ENCODE measurements at regions not wholly inside any gene's neighbourhood (a gene's known extent, or its start where the extent isn't known, plus 50 kb on each side); places are given as distances from the start of the nearest gene placed in this dataset.

DNA sequence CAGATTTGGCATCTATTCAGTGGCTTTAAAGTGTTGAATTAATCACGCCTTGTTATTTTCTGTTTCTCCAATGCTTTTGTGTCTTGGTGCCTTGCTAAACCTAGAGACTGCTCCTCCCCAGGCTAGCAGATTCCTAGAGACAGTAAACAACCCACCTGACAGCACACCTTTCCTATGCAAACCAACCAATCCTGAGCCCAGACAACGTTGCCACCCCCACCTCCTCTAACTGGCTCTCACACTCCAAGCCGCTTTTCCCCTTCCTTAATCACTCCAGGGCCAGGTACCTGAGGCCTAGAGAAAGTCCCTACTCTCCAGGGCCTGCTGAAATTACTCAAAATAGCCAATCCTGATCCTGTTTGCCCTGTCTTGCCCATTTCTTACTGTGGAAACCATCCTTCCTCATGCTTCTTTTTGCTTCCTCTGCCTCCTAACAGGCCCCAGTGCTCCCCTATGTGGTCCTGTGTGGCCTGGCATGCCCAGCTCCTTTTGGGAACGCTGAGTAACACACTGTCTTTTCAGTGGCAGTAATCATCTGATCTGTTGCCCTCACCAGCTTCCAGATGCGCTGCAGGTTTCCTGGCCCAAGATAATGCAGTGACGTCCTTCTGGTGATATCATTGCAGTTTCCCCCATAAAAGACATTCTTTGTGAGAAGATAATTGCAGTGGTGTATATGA lies 53.4 kb downstream of the GAS1 start:
- Mint-ChIP-seq H3K4me3 (no peak overlapping the region), H3K4me1 (no peaks in the 10 kb centered on the region), H3K9me3 (no peaks in the 10 kb centered on the region), H3K27me3 (no peaks in the 10 kb centered on the region), H3K36me3 (no peaks in the 10 kb centered on the region), H3K27ac (no peak overlapping the region)
- ATAC-seq = no peak

DNA sequence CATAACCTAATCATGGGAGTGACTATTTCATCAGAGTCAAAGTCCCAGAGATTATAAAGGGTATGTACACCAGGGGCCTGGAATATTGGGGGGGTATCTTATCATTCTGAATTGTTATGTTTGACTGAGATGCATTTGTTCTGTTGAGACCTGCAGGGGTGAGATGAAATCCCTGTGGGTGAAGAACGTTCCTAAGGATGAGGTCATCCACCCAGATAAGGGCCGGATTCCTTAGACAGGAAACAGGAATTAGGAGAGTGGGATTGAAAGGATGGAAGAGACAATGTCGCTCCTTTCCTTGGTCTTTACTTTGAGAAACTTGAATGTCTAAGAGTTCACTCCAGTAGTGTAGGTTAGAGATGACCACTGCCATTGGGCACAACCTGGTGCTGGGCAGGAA lies 54.7 kb downstream of the GAS1 start:
- no peak overlapping the region for H3K4me3 Mint-ChIP-seq
- H3K36me3 Mint-ChIP-seq = no peaks in the 10 kb centered on the region
- peaks cover 6% of the 10 kb centered on the region for H3K27me3 Mint-ChIP-seq
- no peak overlapping the region for H3K27ac Mint-ChIP-seq
- H3K4me1 Mint-ChIP-seq = no peaks in the 10 kb centered on the region
- ATAC-seq = no peak
- no peaks in the 10 kb centered on the region for H3K9me3 Mint-ChIP-seq

DNA sequence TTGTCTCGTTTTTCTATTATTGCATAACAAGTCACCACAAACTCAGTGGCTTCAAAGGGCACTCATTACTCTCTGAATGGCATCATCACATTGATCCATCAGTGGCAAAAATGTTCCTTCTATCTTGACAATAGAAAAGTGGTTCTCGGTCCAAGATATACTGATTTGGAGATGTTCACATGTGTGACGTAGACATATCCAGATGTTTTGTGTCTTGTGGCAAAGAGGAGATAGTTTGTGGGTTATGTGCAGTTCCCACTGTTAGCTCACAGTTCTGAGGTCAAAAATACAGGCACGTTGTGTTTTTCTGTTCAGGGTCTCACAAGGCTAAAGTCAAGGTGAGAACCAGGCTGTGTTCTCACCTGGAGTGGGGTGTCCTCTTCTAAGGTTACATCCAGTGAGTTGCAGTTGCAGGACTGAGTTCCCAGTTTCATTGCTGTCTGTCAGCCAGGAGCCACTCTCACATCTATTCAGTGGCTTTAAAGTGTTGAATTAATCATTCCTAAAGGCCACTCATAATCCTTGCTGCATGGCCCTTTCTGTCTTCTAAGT lies 55.3 kb downstream of the GAS1 start:
- Mint-ChIP-seq H3K4me1 (no peaks in the 10 kb centered on the region), H3K9me3 (no peaks in the 10 kb centered on the region), H3K27me3 (peaks cover 12% of the 10 kb centered on the region), H3K36me3 (no peaks in the 10 kb centered on the region), H3K4me3 (no peak overlapping the region), H3K27ac (no peak overlapping the region)
- ATAC-seq = no peak

DNA sequence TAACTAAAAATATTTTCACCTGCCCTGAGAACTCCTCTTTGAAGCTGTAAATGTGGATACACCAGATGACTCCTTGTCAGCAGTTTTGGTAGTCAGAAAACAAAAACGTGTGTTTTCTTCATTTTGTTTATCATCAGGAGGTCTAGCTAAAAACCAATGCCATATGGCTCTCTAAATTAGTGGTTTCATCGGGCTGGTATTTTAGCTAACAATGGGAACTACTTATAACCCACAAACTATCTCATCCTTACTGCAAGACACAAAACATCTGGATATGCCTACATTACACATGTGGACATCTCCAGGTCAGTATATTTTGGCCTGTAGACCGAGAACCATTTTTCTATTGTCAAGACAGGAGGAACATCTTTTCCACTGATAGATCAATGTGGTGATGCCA lies 56.2 kb downstream of the GAS1 start:
- no peaks in the 10 kb centered on the region for H3K4me1 Mint-ChIP-seq
- no peak overlapping the region for H3K4me3 Mint-ChIP-seq
- H3K36me3 Mint-ChIP-seq = no peaks in the 10 kb centered on the region
- ATAC-seq = no peak
- no peak overlapping the region for H3K27ac Mint-ChIP-seq
- peaks cover 21% of the 10 kb centered on the region for H3K27me3 Mint-ChIP-seq
- no peaks in the 10 kb centered on the region for H3K9me3 Mint-ChIP-seq

DNA sequence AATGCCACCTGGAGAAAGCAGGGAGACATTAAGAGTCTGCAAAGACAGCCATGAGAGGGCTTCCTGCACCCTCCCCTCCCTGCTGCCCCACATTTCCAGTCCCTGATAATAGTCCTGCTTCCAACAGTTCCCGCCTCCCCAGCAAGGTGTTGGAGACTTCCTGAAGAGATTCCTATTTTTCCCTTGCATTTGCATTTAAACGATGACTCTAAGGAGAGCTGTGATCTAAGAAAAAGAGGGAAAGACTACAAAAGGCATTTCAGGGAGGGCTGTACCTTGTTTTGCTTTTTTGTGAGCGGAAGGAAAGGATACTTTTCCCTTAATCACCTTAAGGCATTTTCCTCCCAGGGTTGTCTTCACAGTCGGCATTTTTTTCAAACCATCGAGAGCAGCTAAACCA lies 62.1 kb downstream of the GAS1 start:
- ATAC-seq = no peak
- no peaks in the 10 kb centered on the region for H3K4me1 Mint-ChIP-seq
- no peak overlapping the region for H3K4me3 Mint-ChIP-seq
- H3K27me3 Mint-ChIP-seq = peaks cover 33% of the 10 kb centered on the region
- H3K36me3 Mint-ChIP-seq = no peaks in the 10 kb centered on the region
- no peaks in the 10 kb centered on the region for H3K9me3 Mint-ChIP-seq
- H3K27ac Mint-ChIP-seq = no peak overlapping the region

DNA sequence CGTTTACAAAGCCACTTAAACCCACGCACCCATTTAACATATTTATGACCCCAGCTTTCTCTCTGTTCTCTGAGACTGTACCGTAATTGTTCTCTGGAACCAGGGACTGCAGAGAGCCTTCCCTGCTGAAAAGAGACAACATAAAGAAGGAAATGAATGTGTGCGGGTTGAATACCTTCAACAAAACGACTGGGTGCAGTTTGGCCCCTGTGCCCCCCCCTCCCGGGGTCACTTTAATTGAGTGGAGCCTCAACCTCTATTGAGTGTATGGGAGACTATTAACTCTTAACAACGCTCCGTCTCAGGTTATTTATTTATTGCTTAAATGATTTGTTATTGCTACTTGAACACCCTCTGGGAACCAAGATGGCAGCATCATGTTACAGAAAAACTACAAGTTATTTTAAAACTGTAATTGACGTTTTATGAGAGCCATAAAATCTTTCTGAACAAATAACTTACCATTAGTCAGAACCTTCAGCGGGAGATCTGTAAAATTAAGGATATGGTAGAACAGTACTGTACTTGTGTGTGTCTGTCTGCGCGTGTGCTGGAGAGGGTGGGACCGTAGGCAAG lies 70.6 kb downstream of the GAS1 start:
- H3K4me3 Mint-ChIP-seq = no peak overlapping the region
- H3K27ac Mint-ChIP-seq = no peak overlapping the region

DNA sequence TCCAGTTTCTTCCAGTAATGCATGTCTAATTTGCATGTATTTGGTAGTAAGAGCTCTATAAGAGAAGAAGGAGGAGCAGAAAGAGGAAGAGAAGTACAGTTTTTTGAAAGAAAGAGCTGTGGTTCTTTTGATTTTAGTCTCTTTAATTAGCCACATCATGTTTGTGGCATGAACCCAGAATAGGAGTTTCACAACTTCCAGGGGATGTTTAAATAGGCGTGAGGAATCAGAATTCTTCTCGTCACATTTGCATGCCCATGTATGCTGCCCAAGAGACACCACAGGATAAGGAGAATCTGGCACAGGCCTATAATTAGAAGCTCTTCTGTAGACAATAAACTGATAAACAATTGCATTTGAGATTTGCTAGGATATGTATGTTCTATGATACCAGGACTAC lies 78.7 kb downstream of the GAS1 start:
- H3K9me3 Mint-ChIP-seq = peaks cover 2% of the 10 kb centered on the region
- H3K4me1 Mint-ChIP-seq = no peaks in the 10 kb centered on the region
- H3K27me3 Mint-ChIP-seq = peaks cover 10% of the 10 kb centered on the region
- no peak for ATAC-seq
- H3K27ac Mint-ChIP-seq = no peak overlapping the region
- H3K36me3 Mint-ChIP-seq = no peaks in the 10 kb centered on the region
- H3K4me3 Mint-ChIP-seq = no peak overlapping the region

More for the DNA sequence above, 70.6 kb downstream of the GAS1 start:
- H3K27me3 Mint-ChIP-seq = no peaks in the 10 kb centered on the region
- no peak for ATAC-seq
- H3K4me1 Mint-ChIP-seq = no peaks in the 10 kb centered on the region
- H3K36me3 Mint-ChIP-seq = no peaks in the 10 kb centered on the region
- peaks cover 2% of the 10 kb centered on the region for H3K9me3 Mint-ChIP-seq

DNA sequence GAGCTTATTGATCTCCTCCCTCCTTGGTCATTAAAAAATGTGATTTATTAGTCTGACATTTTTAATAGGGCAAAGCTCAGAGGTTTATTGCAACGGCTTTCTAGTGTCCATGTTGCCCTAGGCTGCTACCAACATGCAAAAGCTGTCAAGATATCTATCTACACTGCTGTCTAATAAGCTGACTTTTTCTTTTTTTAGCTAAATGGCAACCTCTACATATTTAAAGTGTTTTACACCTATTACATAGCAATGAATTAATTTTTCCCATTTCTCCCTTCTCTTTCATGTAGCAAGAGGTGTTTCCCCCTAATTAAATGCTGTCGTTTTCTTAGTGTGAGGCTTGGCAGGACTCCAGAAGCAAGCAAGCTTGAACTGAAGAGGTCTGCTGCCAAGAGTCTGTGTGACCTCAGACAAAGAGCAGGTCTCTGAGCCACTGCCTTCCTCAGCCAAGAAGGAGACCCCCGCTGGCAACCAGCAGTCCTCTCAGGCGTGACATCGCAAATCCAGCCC lies 79.4 kb downstream of the GAS1 start:
- Mint-ChIP-seq H3K27ac (no peak overlapping the region), H3K4me1 (no peaks in the 10 kb centered on the region), H3K4me3 (no peak overlapping the region), H3K9me3 (no peaks in the 10 kb centered on the region), H3K36me3 (no peaks in the 10 kb centered on the region), H3K27me3 (peaks cover 10% of the 10 kb centered on the region)
- no peak for ATAC-seq

DNA sequence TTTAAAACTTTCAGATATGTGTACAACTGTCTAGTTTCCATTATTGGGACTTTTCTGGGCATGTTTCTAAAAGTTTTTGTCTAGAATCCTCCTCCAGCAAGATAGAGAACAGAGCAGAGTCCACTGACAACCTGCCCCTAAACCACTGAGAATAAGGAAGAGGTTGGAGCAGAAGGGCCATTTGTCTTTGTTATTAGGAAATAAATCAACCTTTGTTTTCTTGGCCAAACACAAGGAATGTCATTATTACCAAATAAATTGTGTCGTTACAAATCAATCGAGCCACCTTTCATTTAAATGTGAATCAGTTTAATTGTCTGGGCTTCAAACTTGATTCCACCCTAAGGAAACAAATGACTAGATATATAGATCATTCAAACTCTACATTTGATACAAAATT lies 81.4 kb downstream of the GAS1 start:
- no peaks in the 10 kb centered on the region for H3K4me1 Mint-ChIP-seq
- H3K36me3 Mint-ChIP-seq = no peaks in the 10 kb centered on the region
- H3K27ac Mint-ChIP-seq = no peak overlapping the region
- no peaks in the 10 kb centered on the region for H3K9me3 Mint-ChIP-seq
- H3K4me3 Mint-ChIP-seq = no peak overlapping the region
- peaks cover 10% of the 10 kb centered on the region for H3K27me3 Mint-ChIP-seq
- no peak for ATAC-seq

DNA sequence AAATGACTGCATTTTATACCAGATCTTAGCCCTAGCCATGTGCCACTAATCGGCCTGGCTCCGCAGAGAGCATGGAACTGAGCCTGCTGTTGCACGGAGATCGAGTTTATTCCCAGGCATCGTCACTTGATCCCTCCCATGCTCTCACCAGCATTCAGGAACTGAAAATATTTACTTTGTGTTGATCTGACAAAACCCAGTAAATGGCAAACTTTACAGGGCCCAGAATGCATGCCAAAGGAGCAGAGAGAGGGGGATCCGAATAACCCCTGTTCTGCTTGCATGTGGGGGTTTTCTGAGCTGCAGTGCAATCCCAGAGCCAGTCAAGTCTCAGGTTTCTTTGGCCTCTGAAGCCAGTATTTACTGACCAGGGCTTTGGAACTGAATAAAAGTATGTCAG lies 87.3 kb downstream of the GAS1 start:
- H3K4me3 Mint-ChIP-seq = no peak overlapping the region
- H3K9me3 Mint-ChIP-seq = no peaks in the 10 kb centered on the region
- no peak overlapping the region for H3K27ac Mint-ChIP-seq
- H3K4me1 Mint-ChIP-seq = no peaks in the 10 kb centered on the region
- no peaks in the 10 kb centered on the region for H3K27me3 Mint-ChIP-seq
- no peak for ATAC-seq
- no peaks in the 10 kb centered on the region for H3K36me3 Mint-ChIP-seq

DNA sequence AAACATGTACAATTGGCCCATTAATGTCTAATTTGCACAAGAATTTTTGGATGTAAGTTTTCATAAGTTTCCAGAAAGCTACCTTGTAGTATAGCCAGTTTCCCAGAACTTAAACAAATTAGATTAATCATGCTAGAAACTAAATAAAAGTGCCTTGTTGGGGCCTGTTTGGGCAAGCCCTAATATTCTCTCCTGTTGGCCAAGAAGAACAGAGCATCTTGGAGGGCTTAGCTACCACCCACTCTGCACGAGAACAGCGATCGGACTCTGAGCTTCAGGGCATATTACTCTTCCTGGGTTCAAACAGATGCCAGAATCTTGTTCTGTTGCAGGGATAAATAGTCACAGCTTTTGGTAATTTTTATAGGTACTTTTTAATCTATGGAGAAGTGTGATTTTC lies 88.2 kb downstream of the GAS1 start:
- Mint-ChIP-seq H3K27me3 (no peaks in the 10 kb centered on the region), H3K4me1 (no peaks in the 10 kb centered on the region), H3K36me3 (no peaks in the 10 kb centered on the region), H3K4me3 (no peak overlapping the region), H3K27ac (no peak overlapping the region), H3K9me3 (no peaks in the 10 kb centered on the region)
- no peak for ATAC-seq

DNA sequence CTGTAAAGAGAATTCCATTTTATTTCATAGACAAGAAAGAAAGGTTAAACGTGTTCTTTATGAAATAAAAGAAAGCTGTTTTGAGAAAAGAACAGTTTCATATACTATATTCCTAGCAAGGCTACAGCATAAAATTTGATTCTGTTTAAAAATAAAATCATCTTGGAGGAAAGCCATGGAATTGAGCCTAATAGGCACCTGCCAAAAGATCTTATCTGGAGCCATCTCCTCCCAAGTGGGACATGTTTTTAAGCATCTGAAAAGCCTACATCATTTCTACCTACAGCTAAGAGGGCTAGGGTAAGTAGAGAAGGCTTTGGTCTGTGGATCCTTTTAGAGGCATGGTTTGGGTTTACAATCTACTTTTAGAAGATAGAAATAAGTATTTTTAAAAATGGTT lies 89.3 kb downstream of the GAS1 start:
- no peaks in the 10 kb centered on the region for H3K4me1 Mint-ChIP-seq
- no peaks in the 10 kb centered on the region for H3K36me3 Mint-ChIP-seq
- no peak for ATAC-seq
- no peaks in the 10 kb centered on the region for H3K27me3 Mint-ChIP-seq
- no peak overlapping the region for H3K27ac Mint-ChIP-seq
- no peaks in the 10 kb centered on the region for H3K9me3 Mint-ChIP-seq
- H3K4me3 Mint-ChIP-seq = no peak overlapping the region

DNA sequence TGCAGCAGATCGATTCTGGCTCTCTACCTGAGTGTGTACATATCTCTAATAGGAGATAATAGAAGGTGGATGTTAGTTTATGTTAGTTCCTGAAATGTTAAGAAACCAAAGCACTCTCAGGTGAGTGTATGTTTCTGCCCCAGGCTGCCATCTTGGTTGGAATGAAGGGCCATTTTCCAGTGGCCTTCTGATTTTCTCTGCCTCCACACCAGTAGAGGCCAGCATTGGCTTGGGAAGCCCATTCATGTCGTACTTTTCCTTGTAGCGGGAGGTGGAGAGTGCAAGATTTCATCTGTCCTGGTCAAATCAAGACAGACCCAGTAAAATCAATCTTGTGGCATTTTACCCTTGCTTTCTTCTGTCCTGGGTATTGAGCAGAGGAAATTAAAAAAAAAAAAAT lies 91.0 kb downstream of the GAS1 start:
- H3K9me3 Mint-ChIP-seq = peaks cover 3% of the 10 kb centered on the region
- no peaks in the 10 kb centered on the region for H3K36me3 Mint-ChIP-seq
- ATAC-seq = no peak
- H3K27ac Mint-ChIP-seq = no peak overlapping the region
- H3K4me3 Mint-ChIP-seq = no peak overlapping the region
- no peaks in the 10 kb centered on the region for H3K4me1 Mint-ChIP-seq
- no peaks in the 10 kb centered on the region for H3K27me3 Mint-ChIP-seq

DNA sequence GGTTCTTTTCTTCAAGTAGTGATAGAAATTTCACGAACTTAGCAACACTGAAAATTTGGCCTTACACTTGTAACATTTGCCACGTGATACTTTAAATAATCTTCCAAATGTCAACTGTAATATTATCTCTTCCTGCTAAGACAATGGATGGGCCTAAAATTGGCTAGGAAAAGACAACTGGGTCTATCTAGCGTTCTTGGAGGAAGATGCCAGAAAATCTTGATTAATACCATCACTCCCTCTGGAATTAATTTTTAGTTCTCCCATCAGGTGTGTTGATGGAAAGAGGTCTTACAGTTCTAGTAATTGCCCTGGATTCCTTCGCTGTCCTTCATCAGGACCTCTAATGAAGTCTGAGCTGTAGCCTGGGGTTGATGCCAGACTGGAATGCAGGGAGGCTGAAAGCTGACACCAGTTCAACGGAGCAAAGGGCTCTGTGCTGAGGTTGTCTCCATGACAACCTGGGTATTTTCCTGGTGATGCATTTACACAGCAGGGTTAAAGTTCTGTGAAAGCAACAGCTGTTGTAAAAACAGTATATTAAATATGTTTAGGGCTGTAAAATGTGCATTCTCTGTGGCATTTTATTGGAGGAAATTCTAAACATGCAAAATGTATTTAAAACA lies 92.3 kb downstream of the GAS1 start:
- Mint-ChIP-seq H3K36me3 (no peaks in the 10 kb centered on the region), H3K4me1 (no peaks in the 10 kb centered on the region), H3K4me3 (no peak overlapping the region), H3K27me3 (no peaks in the 10 kb centered on the region), H3K9me3 (peaks cover 3% of the 10 kb centered on the region), H3K27ac (no peak overlapping the region)
- ATAC-seq = no peak

DNA sequence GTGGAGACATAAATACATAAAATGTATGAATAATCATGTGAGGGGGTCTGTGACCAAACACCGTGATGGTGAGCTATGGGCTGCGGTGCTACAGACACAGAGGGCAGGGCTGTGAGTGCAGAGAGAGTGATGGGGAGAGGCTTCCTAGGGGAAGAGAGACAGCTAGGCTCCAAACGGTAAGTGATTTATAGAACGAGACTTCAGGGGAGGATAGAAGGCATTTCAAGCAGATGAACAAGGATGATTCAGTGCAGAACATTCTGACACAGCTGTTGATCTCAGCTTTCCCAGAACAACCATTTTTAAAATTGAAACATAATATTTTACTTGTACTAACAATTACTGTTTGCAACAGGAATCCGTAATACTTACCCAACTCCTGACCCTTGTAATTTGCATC lies 100.7 kb downstream of the GAS1 start:
- H3K36me3 Mint-ChIP-seq = no peaks in the 10 kb centered on the region
- H3K27ac Mint-ChIP-seq = no peak overlapping the region
- H3K27me3 Mint-ChIP-seq = no peaks in the 10 kb centered on the region
- peaks cover 3% of the 10 kb centered on the region for H3K9me3 Mint-ChIP-seq
- H3K4me3 Mint-ChIP-seq = no peak overlapping the region
- no peak for ATAC-seq
- no peaks in the 10 kb centered on the region for H3K4me1 Mint-ChIP-seq

DNA sequence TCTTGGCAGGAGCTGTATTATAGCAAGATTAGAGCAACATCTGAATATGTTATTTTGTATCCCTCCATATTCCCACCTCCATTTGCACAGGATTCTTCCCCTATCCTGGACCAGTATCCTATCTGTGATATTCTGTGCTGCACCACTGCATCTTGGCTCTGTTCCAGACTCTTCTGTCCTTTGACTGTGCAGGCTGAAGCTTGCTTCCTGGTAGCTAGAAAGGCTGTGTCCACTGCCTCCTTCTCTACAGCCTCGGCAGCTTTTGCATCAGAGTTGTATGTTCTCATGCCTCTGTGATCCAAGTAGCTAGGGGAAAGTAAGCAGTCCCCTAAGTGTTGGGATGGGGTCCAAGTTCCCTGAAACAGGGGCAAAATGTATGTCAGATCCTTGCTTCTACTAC lies 104.1 kb downstream of the GAS1 start:
- no peak for ATAC-seq
- Mint-ChIP-seq H3K9me3 (peaks cover 3% of the 10 kb centered on the region), H3K27ac (no peak overlapping the region), H3K36me3 (no peaks in the 10 kb centered on the region), H3K4me3 (no peak overlapping the region), H3K4me1 (no peaks in the 10 kb centered on the region), H3K27me3 (no peaks in the 10 kb centered on the region)

All from stimulated activated memory B cell treated with anti-CD40 and anti-IgM and Interleukin-4, amounts not matched to agents 10 μg/mL and 1 μg/mL and 100 μg/mL, for 72 hours (primary cell).